HEK293 (cell line): ENCODE measurements at regions not wholly inside any gene's neighbourhood (a gene's known extent, or its start where the extent isn't known, plus 50 kb on each side); places are given as distances from the start of the nearest gene placed in this dataset.

Experiments
- ZBTB20 ChIP-seq: fragments of 450-650 bp; formaldehyde crosslinking; IDR thresholded peaks from 2 replicates; pipeline ENCODE4 v1.5.1; 2016; ENCODE audit warnings: missing biosample characterization, missing genetic modification characterization
- ZNF549 ChIP-seq: fragments of 450-650 bp; IDR thresholded peaks from 2 replicates; pipeline ENCODE4 v1.5.1; 2018; ENCODE audit warnings: missing biosample characterization, missing genetic modification characterization, mild to moderate bottlenecking, inconsistent platforms, moderate library complexity
- TF ChIP-seq, protein P1 (sequence below): fragments of 450-650 bp; formaldehyde crosslinking; IDR thresholded peaks from 2 replicates; pipeline ENCODE4 v1.5.1; 2017; ENCODE audit warnings: missing biosample characterization, mild to moderate bottlenecking, missing genetic modification characterization, moderate library complexity
- TF ChIP-seq, protein P2 (sequence below): fragments of 450-650 bp; formaldehyde crosslinking; IDR thresholded peaks from 2 replicates; pipeline ENCODE4 v1.5.1; 2016; ENCODE audit warnings: missing biosample characterization, missing genetic modification characterization
- TF ChIP-seq, protein P3 (sequence below): fragments of 450-650 bp; formaldehyde crosslinking; IDR thresholded peaks from 2 replicates; pipeline ENCODE4 v1.5.1; 2016; ENCODE audit warnings: missing biosample characterization, missing genetic modification characterization, low read depth
- TF ChIP-seq, protein P4 (sequence below): fragments of 450-650 bp; formaldehyde crosslinking; IDR thresholded peaks from 2 replicates; pipeline ENCODE4 v1.5.1; 2016; ENCODE audit warnings: missing biosample characterization, missing genetic modification characterization

DNA sequence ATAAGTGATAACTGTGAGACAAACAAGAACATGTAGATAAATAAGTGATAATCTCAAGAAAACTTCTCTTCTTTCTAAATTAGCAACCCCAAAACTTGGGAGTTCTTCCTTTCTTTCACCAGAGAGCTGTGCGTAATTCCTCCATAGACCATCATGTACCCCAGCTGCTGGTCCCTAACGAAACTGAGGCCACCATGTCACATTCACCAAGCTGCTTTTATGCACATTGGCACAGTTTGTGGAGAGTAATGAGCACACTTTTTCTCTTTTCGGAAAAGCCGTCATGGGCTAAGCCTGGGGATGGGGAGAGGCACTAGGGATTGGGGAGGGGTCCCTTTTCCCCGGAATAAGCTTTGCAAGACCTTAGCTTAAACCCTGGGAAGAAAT, 561.4 kb downstream of the BNC2 start:
- TF ChIP-seq, protein P1, sequence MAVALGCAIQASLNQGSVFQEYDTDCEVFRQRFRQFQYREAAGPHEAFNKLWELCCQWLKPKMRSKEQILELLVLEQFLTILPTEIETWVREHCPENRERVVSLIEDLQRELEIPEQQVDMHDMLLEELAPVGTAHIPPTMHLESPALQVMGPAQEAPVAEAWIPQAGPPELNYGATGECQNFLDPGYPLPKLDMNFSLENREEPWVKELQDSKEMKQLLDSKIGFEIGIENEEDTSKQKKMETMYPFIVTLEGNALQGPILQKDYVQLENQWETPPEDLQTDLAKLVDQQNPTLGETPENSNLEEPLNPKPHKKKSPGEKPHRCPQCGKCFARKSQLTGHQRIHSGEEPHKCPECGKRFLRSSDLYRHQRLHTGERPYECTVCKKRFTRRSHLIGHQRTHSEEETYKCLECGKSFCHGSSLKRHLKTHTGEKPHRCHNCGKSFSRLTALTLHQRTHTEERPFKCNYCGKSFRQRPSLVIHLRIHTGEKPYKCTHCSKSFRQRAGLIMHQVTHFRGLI (tag by site-specific recombination), result no peak
- no peak for TF ChIP-seq ZBTB20 (tag by site-specific recombination)
- TF ChIP-seq, protein P2, sequence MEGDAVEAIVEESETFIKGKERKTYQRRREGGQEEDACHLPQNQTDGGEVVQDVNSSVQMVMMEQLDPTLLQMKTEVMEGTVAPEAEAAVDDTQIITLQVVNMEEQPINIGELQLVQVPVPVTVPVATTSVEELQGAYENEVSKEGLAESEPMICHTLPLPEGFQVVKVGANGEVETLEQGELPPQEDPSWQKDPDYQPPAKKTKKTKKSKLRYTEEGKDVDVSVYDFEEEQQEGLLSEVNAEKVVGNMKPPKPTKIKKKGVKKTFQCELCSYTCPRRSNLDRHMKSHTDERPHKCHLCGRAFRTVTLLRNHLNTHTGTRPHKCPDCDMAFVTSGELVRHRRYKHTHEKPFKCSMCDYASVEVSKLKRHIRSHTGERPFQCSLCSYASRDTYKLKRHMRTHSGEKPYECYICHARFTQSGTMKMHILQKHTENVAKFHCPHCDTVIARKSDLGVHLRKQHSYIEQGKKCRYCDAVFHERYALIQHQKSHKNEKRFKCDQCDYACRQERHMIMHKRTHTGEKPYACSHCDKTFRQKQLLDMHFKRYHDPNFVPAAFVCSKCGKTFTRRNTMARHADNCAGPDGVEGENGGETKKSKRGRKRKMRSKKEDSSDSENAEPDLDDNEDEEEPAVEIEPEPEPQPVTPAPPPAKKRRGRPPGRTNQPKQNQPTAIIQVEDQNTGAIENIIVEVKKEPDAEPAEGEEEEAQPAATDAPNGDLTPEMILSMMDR (tag by site-specific recombination), result no peak
- no peak for TF ChIP-seq ZNF549 (tag by site-specific recombination)
- TF ChIP-seq, protein P3, sequence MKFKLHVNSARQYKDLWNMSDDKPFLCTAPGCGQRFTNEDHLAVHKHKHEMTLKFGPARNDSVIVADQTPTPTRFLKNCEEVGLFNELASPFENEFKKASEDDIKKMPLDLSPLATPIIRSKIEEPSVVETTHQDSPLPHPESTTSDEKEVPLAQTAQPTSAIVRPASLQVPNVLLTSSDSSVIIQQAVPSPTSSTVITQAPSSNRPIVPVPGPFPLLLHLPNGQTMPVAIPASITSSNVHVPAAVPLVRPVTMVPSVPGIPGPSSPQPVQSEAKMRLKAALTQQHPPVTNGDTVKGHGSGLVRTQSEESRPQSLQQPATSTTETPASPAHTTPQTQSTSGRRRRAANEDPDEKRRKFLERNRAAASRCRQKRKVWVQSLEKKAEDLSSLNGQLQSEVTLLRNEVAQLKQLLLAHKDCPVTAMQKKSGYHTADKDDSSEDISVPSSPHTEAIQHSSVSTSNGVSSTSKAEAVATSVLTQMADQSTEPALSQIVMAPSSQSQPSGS (tag by site-specific recombination), result no peak
- TF ChIP-seq, protein P4, sequence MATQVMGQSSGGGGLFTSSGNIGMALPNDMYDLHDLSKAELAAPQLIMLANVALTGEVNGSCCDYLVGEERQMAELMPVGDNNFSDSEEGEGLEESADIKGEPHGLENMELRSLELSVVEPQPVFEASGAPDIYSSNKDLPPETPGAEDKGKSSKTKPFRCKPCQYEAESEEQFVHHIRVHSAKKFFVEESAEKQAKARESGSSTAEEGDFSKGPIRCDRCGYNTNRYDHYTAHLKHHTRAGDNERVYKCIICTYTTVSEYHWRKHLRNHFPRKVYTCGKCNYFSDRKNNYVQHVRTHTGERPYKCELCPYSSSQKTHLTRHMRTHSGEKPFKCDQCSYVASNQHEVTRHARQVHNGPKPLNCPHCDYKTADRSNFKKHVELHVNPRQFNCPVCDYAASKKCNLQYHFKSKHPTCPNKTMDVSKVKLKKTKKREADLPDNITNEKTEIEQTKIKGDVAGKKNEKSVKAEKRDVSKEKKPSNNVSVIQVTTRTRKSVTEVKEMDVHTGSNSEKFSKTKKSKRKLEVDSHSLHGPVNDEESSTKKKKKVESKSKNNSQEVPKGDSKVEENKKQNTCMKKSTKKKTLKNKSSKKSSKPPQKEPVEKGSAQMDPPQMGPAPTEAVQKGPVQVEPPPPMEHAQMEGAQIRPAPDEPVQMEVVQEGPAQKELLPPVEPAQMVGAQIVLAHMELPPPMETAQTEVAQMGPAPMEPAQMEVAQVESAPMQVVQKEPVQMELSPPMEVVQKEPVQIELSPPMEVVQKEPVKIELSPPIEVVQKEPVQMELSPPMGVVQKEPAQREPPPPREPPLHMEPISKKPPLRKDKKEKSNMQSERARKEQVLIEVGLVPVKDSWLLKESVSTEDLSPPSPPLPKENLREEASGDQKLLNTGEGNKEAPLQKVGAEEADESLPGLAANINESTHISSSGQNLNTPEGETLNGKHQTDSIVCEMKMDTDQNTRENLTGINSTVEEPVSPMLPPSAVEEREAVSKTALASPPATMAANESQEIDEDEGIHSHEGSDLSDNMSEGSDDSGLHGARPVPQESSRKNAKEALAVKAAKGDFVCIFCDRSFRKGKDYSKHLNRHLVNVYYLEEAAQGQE (tag by site-specific recombination), result no peak
